ENCODE measurements at regions not wholly inside any gene's neighbourhood (a gene's known extent, or its start where the extent isn't known, plus 50 kb on each side); places are given as distances from the start of the nearest gene placed in this dataset.
"Not testable (repeated sequence)": the region's sequence is repeated elsewhere in the genome, so short reads cannot be mapped to it uniquely, and the experiment has no call there.

DNA sequence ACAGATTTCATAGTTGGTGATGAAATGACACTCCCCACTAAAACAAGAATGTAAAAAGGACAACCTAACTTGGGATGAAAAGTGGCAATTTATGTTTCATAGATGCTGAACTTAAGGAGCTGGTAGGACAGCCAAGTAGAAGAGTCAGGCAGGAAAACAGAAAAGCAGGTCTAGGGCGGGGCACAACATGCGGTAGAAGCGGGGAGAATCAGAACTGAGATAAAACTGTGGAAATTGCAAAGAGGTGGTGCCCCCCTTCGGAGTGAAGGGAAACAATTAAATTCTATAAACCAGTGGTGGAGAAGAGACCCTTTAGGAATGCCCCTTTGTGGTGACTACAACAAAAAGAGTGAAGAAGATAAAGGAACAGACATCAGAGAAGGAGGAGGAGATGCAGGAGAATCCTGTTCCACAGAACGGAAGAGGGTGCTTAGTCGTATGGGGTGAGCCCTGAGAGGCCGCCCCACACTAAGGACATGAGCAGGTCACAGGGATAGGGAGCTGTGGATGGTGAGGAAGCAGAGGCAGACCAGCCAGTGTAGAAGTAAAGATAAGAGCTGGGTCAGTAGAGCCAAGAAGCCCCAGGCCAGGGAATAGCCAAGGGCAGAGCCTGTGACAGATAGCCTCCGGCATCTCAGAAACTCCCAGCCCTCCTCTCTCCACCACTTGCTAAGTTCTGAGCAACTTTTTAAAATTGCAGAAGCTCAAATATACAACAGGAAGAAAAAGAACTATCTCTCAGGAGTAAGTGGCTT is 100.3 kb upstream of the DOCK9 start:
- no peak for DNase-seq

- no peak for DNase-seq
Measured at GRCh38 chr13:99080131-99080530, 102.3 kb upstream of the DOCK9 start.

DNA sequence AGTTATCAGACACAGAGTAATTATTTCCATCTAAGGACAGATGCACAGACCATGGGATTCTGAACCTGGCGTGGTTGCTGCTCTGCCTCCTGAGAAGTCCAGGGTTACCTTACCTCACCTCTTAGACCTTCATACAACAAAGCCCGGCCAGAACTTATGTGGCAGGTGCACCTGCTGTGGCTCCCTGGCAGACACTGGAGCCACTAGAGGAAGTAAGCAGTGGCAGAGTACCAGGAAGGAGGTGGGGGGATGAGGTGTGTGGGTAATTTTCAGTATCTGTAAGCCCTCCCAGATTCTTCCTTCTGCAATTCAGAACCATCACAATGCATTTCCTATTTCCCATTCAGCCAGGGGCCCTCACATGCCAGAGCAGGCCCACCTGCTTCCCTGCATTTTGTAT is 106.1 kb upstream of the DOCK9 start:
- no peak for DNase-seq

GRCh38 chr13:99085139-99085807 is 107.4 kb upstream of the DOCK9 start:
- no peak for DNase-seq

GRCh38 chr13:99085808-99086266 is 108.0 kb upstream of the DOCK9 start:
- no peak for DNase-seq

- no peak for DNase-seq
Measured at GRCh38 chr13:99086267-99087097, 108.6 kb upstream of the DOCK9 start.

DNA sequence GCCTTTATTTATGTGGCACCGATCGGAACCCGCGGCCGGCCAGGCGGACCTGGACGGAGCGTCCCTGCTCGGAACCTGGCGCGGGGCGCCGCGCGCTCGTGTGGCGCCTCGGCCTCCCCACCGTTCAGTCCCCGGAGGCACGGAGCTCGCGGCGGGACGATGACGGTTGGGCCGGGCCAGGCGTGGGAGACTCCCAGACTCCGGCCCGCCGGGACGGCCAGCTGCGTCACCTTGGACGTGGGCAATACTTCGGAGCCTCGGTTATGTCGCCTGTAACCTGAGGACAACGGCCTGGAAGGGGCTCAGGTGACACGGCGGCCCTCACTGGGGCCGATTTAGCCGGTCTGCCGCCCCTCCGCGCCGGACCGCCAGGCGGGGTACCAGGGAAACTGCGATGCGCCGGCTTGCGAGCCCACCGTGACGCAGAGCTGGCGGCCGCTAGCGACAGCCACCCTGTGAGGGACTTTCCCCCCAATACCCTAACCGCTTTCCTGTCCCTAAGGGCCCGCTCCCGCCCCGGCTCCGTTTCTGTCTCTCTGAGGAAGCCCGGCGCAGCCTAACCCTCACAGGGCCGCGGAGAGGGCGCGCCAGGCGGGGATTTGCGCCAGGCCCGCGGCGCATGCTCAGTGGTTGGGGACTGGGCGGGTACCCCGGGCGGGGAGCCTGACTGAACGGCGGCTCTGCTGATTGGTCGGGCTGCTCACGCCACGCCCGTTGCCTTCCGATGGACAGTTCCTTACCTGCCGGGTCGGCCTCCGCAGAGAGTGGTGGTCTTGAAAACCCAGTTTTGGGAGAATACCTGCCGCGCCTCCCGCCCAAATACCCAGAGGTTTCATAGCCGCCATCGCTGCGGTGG is 109.5 kb upstream of the DOCK9 start:
- peak; percentile 68 for DNase-seq

- peak; percentile 68 for DNase-seq
Measured at GRCh38 chr13:99087954-99088491, 110.2 kb upstream of the DOCK9 start.

GRCh38 chr13:99093997-99094396 is 106.7 kb upstream of the UBAC2 start:
- no peak for DNase-seq

- DNase-seq: not testable (repeated sequence)
Measured at GRCh38 chr13:99101831-99102230, 98.8 kb upstream of the UBAC2 start.

DNA sequence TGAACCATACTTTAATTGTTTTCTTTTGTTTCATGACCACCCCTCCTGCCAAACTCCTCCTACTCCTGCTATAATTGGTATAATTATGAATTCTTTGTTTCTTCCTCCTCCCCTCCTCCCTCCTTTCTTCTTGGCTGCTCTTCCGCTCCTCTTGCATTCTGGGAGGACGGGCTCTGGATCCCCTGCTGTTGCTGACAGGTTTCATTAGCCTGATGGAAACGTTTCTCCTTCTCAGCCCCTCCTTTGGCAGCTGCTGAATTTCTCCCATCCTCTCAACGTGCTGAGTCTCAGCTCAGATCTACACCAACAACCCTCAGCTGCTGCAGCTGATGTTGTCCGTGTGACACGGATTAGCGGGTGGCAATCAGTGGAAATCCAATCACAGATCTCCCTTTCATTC is 97.1 kb upstream of the UBAC2 start:
- peak; percentile 72 for DNase-seq

- DNase-seq: no peak
Measured at GRCh38 chr13:99104396-99104795, 96.3 kb upstream of the UBAC2 start.

GRCh38 chr13:99105160-99105559 is 95.5 kb upstream of the UBAC2 start:
- DNase-seq: no peak

DNA sequence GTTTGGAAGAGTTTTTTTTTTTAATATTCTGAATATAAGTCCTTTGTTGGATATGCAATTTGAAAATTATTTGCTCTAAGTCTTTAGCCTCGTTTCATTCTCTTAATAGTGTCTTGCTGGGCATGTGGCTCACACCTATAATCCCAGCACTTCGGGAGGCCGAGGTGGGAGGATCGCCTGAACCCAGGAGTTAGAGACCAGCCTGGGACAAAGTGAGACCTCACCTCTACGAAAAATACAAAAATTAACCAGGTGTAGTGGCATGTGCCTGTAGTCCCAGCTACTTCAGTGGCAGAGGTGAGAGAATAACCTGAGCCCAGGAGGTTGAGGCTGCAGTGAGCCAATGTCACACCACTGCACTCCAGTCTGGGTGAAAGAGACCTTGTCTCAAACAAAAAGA is 87.3 kb upstream of the UBAC2 start:
- no peak for DNase-seq

DNA sequence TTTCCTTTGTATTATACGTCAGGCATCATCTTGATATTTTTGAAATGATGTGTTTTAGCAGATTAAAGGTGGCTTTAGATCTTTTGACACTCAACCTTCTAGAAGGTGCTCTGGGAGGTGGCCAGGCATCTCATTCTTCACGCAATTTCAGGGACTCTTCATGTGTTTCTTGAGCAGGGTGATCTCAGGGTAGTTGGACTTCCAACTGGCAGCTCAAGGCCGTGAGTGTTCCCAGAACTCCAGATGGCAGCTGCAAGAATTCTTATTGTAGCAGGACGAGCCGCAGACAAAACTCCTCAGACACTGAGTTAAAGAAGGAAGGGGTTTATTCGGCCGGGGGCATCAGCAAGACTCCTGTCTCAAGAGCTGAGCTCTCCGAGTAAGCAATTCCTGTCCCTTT is 82.5 kb upstream of the UBAC2 start:
- DNase-seq: no peak

GRCh38 chr13:99119656-99120055 is 81.0 kb upstream of the UBAC2 start:
- DNase-seq: no peak

DNA sequence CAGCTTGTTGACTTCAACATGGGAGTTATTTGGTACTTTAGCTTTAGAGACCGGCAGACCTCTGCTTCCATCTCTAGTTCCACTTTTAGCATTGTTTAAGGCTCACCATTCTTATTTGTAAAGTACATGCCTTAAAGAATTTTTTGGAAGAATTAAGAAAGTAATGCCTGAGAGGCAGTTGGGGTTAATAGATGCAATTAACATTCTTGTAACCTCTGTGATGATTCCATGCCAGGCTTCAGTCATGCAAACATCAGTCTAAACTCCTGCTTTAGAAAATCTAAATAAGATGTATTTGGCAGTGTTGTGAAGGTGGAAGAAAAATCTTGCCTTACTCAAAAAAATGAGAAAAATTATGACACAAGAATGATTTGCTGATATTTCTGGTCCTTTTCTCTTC is 79.9 kb upstream of the UBAC2 start:
- no peak for DNase-seq

DNA sequence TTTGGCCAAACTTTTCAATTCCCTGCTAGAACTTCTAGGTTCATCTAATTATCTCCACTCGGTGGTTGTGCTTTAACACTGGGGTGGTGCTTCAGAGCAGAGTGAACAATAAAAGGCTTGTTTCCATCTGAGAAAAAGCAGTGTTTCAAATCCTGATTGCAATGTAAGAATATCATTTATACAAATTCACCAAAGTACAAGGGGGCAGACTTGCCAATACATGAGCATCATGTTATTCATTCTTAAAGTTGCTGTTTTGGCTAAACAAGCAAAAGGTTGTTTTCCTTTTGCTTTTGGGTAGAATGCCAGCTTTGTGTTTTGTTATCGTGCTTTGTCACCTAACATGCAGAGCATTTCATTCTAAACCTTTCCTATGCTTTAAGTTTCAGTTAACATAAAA is 78.5 kb upstream of the UBAC2 start:
- DNase-seq: no peak

DNA sequence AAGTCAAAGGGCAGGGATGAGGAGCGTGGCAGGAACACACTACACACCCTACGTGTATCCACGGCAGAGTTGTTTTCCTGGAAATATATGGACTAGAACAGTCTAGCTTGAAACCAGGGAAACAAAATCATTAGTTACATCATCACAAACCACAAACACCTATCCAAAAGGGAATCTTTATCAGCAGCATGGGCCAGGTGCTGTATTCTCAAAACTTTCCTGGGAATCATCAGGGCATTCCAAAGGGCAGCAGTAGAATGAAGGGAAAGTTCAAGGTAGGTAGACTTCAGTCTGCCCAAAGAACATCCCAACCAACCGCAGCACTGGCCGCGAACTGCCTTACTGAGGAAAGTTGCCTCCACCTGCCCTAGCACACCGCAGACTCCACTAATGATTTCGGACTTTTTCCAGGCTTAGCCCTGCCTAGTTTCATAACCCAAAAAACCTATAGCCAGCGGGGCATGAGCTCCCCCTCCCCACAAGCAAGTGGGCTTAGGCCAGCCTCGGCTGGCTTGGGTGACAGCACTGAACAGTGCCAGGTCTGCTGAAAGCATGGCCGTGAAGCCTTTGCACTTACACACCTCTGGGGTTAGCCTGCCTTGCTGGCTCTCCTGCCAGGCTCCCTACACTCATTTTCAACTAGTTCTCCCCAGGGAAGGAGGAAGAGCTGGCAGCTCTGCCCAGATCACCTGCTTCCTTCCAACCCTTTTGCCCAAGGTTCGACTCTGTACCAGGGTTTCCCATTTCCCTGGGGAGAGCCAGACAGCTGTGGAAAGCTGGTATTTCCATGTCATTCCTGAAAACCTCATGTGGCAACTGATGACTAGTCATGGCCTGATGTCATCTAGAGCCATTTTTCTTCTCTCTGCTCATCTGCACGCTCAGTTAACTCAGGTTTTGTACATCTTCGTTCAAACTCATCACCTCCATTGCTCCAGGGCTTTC is 77.3 kb upstream of the UBAC2 start:
- DNase-seq: no peak

- no peak for DNase-seq
Measured at GRCh38 chr13:99124046-99124400, 76.6 kb upstream of the UBAC2 start.

DNA sequence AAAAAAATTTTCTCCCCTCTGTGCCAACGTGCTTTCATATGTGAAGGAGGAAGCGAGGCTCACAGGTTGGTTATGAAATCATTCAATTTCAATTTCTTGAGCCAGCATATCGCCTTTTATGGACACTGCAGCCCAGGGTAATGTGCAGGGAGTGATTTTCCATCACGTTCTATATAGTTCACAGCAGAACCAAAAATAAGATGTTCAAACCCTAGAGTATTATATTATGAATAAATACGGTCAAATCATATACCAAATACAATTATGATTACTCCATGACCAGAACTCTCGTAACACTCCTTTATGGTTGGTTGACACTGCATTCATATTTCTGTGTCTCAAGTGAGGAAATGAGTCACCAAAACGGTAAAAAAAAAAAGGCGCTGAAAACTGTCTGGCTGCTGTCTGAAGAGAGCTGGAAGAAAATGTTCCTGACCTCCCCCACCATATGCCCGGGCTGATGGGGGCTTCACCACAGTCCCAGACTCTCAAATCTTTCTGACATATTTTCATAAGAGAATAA is 75.8 kb upstream of the UBAC2 start:
- DNase-seq: no peak

Data from NCI-H1436 treated with DMSO at 0.1 percent for 48 hours (cell line).